IPS-18a (cell line): ENCODE measurements at regions not wholly inside any gene's neighbourhood (a gene's known extent, or its start where the extent isn't known, plus 50 kb on each side); places are given as distances from the start of the nearest gene placed in this dataset.
"Not testable (repeated sequence)": the region's sequence is repeated elsewhere in the genome, so short reads cannot be mapped to it uniquely, and the experiment has no call there.

Experiments used
- H3K27ac ChIP-seq: one replicate; pipeline ENCODE4 v1.5.1; 2013; ENCODE audit warnings: low read length
- H3K27me3 ChIP-seq: one replicate; pipeline ENCODE4 v1.6.1; 2013; ENCODE audit warnings: mild to moderate bottlenecking, low read length; ENCODE audit not compliant: control insufficient read depth, insufficient read depth
- H3K36me3 ChIP-seq: one replicate; pipeline ENCODE4 v1.6.1; 2013; ENCODE audit warnings: low read depth, low read length; ENCODE audit not compliant: control insufficient read depth
- H3K4me1 ChIP-seq: one replicate; pipeline ENCODE4 v1.6.1; 2013; ENCODE audit warnings: low read depth, low read length; ENCODE audit not compliant: control insufficient read depth
- H3K4me3 ChIP-seq: one replicate; pipeline ENCODE4 v1.5.1; 2013; ENCODE audit warnings: low read length
- H3K9ac ChIP-seq: one replicate; pipeline ENCODE4 v1.6.1; 2013; ENCODE audit warnings: mild to moderate bottlenecking, low read length, moderate library complexity
- H3K9me3 ChIP-seq: one replicate; pipeline ENCODE4 v1.6.1; 2013; ENCODE audit warnings: low read depth, low read length; ENCODE audit not compliant: control insufficient read depth

GRCh38 chr6:15739353-15739752, 76.5 kb upstream of the DTNBP1 start:
- Histone ChIP-seq H3K27ac (no peak overlapping the region), H3K4me3 (no peak overlapping the region), H3K27me3 (no peaks in the 10 kb centered on the region), H3K4me1 (peaks cover 15% of the 10 kb centered on the region), H3K36me3 (no peaks in the 10 kb centered on the region), H3K9ac (no peak overlapping the region), H3K9me3 (no peaks in the 10 kb centered on the region)

DNA sequence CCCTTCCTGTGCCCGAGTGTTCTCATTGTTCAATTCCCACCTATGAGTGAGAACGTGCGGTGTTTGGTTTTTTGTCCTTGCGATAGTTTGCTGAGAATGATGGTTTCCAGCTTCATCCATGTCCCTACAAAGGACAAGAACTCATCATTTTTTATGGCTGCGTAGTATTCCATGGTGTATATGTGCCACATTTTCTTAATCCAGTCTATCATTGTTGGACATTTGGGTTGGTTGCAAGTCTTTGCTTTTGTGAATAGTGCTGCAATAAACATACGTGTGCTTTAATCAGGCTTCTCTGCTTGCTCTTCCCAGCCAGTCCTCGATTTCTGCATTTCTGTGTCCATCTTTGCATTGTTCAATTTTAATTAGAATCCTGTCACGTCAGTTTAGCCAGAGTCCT, 75.4 kb upstream of the DTNBP1 start:
- not testable (repeated sequence) for H3K27ac ChIP-seq, H3K9me3 ChIP-seq, H3K4me3 ChIP-seq, H3K9ac ChIP-seq, H3K27me3 ChIP-seq, H3K36me3 ChIP-seq
- H3K4me1 ChIP-seq: peaks cover 15% of the 10 kb centered on the region

- Histone ChIP-seq H3K9ac (no peak overlapping the region), H3K36me3 (no peaks in the 10 kb centered on the region), H3K27ac (no peak overlapping the region), H3K4me3 (no peak overlapping the region), H3K27me3 (no peaks in the 10 kb centered on the region), H3K4me1 (peaks cover 15% of the 10 kb centered on the region), H3K9me3 (no peaks in the 10 kb centered on the region)
Measured at GRCh38 chr6:15736297-15736696, 73.5 kb upstream of the DTNBP1 start.

GRCh38 chr6:15735567-15736265, 72.9 kb upstream of the DTNBP1 start:
- Histone ChIP-seq H3K9ac (no peak overlapping the region), H3K27me3 (no peaks in the 10 kb centered on the region), H3K27ac (no peak overlapping the region), H3K4me1 (peaks cover 15% of the 10 kb centered on the region), H3K4me3 (no peak overlapping the region), H3K9me3 (no peaks in the 10 kb centered on the region), H3K36me3 (no peaks in the 10 kb centered on the region)

- Histone ChIP-seq H3K36me3 (no peaks in the 10 kb centered on the region), H3K27me3 (no peaks in the 10 kb centered on the region), H3K9ac (no peak overlapping the region), H3K4me3 (no peak overlapping the region), H3K9me3 (no peaks in the 10 kb centered on the region), H3K27ac (no peak overlapping the region), H3K4me1 (peaks cover 8% of the 10 kb centered on the region)
Measured at GRCh38 chr6:15734118-15734897, 71.5 kb upstream of the DTNBP1 start.

DNA sequence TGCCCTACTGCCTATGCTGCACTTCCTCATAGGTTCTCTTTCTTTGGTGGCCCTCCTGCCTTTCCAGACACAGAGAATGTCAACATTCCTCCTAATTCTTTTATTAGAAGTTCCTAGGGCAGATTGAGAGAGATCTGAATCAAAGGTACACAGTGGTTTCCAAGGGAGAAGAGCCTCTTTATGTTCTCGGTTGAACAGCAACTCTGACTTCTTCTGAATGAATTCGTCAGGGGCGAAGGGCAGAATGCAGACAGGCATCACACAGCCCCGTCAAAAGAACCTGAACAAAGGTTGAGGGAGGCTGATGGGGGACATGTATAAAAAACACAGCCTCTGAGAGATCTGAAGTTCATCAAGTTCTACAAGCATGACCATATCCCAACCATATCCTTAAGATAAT, 68.1 kb upstream of the DTNBP1 start:
- Histone ChIP-seq H3K9ac (no peak overlapping the region), H3K4me1 (peaks cover 6% of the 10 kb centered on the region), H3K4me3 (no peak overlapping the region), H3K36me3 (no peaks in the 10 kb centered on the region), H3K9me3 (no peaks in the 10 kb centered on the region), H3K27me3 (no peaks in the 10 kb centered on the region), H3K27ac (no peak overlapping the region)

GRCh38 chr6:15730442-15730841, 67.6 kb upstream of the DTNBP1 start:
- H3K4me3 ChIP-seq: no peak overlapping the region
- H3K4me1 ChIP-seq: peaks cover 4% of the 10 kb centered on the region
- H3K27ac ChIP-seq: no peak overlapping the region

DNA sequence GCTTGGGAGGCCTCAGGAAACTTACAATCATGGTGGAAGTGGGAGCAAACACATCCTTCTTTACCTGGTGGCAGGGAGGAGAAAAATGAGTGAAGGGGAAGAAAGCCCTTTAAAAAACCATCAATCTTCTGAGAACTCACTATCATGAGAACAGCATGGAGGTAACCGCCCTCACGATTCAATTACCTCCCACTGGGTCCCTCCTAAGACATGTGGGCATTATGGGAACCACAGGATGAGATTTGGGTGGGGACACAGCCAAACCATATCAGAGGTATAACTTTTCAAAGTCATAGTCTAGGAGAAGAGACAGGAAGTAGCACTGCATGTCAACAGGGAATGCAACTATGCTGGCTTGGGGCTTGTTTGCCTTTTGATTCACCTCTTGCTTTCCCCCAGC, 59.9 kb upstream of the DTNBP1 start:
- H3K9me3 ChIP-seq: peaks cover 5% of the 10 kb centered on the region
- no peaks in the 10 kb centered on the region for H3K27me3 ChIP-seq
- H3K9ac ChIP-seq: no peak overlapping the region
- no peaks in the 10 kb centered on the region for H3K4me1 ChIP-seq
- H3K27ac ChIP-seq: no peak overlapping the region
- H3K36me3 ChIP-seq: no peaks in the 10 kb centered on the region
- no peak overlapping the region for H3K4me3 ChIP-seq

More at GRCh38 chr6:15730442-15730841, 67.6 kb upstream of the DTNBP1 start:
- Histone ChIP-seq H3K9me3 (no peaks in the 10 kb centered on the region), H3K9ac (no peak overlapping the region), H3K27me3 (no peaks in the 10 kb centered on the region), H3K36me3 (no peaks in the 10 kb centered on the region)

DNA sequence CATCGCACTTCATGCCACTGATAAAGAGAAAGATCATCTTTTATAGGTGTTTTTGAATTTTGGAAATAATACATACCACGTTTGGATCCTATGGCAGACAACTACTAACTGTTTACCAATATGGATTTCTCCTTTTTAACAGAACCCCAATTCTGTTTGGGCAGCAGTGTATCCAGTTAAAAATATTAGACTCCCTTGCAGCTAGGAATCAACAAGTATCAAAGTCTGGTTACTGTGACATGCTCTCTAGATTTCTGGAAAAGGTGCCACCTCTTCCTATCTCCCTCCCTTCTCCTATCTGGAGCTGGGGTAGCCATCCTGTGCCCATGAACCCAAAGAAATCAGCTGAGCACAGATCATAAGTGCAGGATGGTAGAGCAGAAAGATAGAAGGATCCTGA, 54.1 kb upstream of the DTNBP1 start:
- no peak overlapping the region for H3K27ac ChIP-seq
- H3K4me3 ChIP-seq: no peak overlapping the region
- H3K36me3 ChIP-seq: no peaks in the 10 kb centered on the region
- no peaks in the 10 kb centered on the region for H3K4me1 ChIP-seq
- no peak overlapping the region for H3K9ac ChIP-seq
- peaks cover 15% of the 10 kb centered on the region for H3K9me3 ChIP-seq
- H3K27me3 ChIP-seq: no peaks in the 10 kb centered on the region

DNA sequence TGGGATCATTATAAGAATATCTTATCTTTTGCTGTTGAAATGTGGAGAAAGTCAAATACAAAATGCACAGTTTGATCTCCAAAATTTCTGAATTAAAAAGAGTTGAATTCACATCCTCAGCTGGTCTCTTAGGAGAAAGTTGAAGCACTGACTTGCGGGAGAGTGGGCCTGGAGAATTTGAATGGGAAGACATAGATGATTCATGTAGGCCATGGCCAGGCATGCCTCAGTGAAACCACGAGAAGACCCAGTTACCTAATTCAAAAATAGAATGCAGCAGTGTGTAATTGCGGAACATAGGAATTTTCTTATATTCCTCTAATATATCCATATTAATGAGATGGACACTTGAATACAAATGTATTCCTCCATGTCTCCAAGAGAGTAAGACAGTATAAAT, 53.0 kb upstream of the DTNBP1 start:
- Histone ChIP-seq H3K9me3 (peaks cover 15% of the 10 kb centered on the region), H3K27me3 (no peaks in the 10 kb centered on the region), H3K9ac (no peak overlapping the region), H3K27ac (no peak overlapping the region), H3K4me3 (no peak overlapping the region), H3K36me3 (no peaks in the 10 kb centered on the region), H3K4me1 (no peaks in the 10 kb centered on the region)

DNA sequence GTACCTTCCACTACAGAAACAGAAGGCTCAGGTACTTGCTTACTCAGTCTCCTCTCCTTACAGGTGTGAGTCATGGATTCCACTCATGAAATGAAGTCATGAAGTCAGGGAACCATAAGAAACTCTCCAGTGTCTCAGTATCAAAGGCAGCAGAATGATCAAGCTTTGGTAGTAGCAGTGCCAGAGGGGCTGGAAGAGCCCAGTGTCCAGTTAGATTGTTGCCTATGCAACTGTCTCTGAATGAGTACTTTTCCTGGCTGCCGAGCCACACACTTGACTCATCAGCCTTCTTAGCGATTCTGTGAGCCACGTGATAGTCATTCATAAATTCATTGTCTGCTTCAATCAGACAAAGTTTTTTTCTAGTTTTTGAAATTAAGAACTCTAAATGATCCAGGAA, 52.2 kb upstream of the DTNBP1 start:
- H3K9me3 ChIP-seq: peaks cover 13% of the 10 kb centered on the region
- no peak overlapping the region for H3K4me3 ChIP-seq
- H3K9ac ChIP-seq: no peak overlapping the region
- H3K27ac ChIP-seq: no peak overlapping the region
- no peaks in the 10 kb centered on the region for H3K27me3 ChIP-seq
- H3K4me1 ChIP-seq: no peaks in the 10 kb centered on the region
- H3K36me3 ChIP-seq: no peaks in the 10 kb centered on the region

- H3K27me3 ChIP-seq: no peaks in the 10 kb centered on the region
Measured at GRCh38 chr6:15714658-15715057, 51.8 kb upstream of the DTNBP1 start.

More at GRCh38 chr6:15714658-15715057, 51.8 kb upstream of the DTNBP1 start:
- Histone ChIP-seq H3K9ac (no peak overlapping the region), H3K9me3 (peaks cover 10% of the 10 kb centered on the region), H3K4me1 (no peaks in the 10 kb centered on the region), H3K4me3 (no peak overlapping the region), H3K36me3 (no peaks in the 10 kb centered on the region), H3K27ac (no peak overlapping the region)
